ENCODE measurements at regions not wholly inside any gene's neighbourhood (a gene's known extent, or its start where the extent isn't known, plus 50 kb on each side); places are given as distances from the start of the nearest gene placed in this dataset.

DNA sequence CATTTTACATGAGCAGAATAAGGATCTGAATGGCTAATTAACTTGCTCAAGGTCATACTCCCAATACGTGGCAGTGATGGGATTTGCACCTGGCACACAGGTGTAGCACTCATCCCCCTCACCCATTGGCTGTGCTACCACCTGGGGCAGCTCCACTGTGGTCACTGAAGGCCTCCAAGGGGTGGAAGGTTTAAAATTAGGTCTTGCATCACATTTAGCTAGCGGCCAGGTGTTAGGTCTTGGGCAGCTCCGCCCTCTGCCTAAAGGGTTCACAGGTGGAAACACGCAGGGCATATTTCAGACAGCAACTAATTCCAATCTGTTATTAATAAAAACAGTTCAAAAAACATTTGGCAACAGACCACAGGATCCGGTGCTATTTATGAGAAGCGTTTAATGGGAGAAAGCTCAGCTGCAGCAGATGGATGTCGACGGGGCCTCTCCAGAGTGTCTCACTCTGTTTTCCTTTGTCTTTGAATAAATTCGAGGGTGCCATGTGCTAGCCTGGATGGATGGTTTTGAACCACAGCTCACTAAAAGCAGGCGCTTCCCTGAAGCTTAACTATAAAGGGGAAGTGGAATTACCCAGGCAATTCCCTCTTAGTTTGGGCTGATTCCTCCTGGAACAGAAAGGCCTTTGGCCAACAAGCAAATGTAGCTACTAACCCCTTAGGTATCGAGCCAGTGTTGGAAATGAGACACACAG is 1017.6 kb downstream of the TYW1 start:
- no peaks in the 10 kb centered on the region for H3K9me1 ChIP-seq (ENCODE audit: insufficient read depth, low read length)
- H2BK15ac ChIP-seq (ENCODE audit: low read depth, low read length), result no peak overlapping the region
- no peak for DNase-seq
- CTCF ChIA-PET, result no interaction called here
- no TSS peak for BruUV-seq (replicated peaks)
- no peak overlapping the region for H2BK20ac ChIP-seq (ENCODE audit: low read depth, low read length)
- H3K14ac ChIP-seq (replicated peaks; ENCODE audit: low read depth, low read length), result no peak overlapping the region
- H4K91ac ChIP-seq (ENCODE audit: insufficient read depth, low read depth, low read length), result no peak overlapping the region
- no peak overlapping the region for H4K5ac ChIP-seq (ENCODE audit: low read depth, low read length)
- dilution Hi-C loops (cut with HindIII; ENCODE audit: low sequenced_read_pairs, unreplicated experiment), result no loop called here
- no peak overlapping the region for H2AFZ ChIP-seq (replicated peaks; ENCODE audit: low read length, poor library complexity)
- no peak overlapping the region for H3K4me3 ChIP-seq (ENCODE audit: insufficient read depth, low read depth, low read length)
- H3K56ac ChIP-seq (ENCODE audit: extremely low read depth, insufficient read depth, low read length), result no peak overlapping the region
- H3K4me2 ChIP-seq (ENCODE audit: low read depth, low read length), result no peak overlapping the region
- TF ChIP-seq MAFK (IDR thresholded peaks at IDR 0.05; ENCODE audit: low read depth, low read length) (no peak), POLR2A (IDR thresholded peaks at IDR 0.05; ENCODE audit: low read depth, low read length) (no peak), BHLHE40 (IDR thresholded peaks at IDR 0.05; ENCODE audit: low read depth, low read length) (no peak), RCOR1 (IDR thresholded peaks at IDR 0.05; ENCODE audit: insufficient replicate concordance, low read length) (no peak), FOS (IDR thresholded peaks at IDR 0.05; ENCODE audit: low read depth, low read length) (no peak), CEBPB (IDR thresholded peaks at IDR 0.05; ENCODE audit: low read depth, low read length) (no peak), MAZ (IDR thresholded peaks at IDR 0.05; ENCODE audit: borderline replicate concordance, low read depth, low read length) (no peak), NFE2L2 (IDR thresholded peaks at IDR 0.05; ENCODE audit: low read depth, low read length) (no peak), RFX5 (IDR thresholded peaks at IDR 0.05; ENCODE audit: low read depth, low read length) (no peak), CHD1 (IDR thresholded peaks at IDR 0.05; ENCODE audit: low read depth, low read length) (no peak), MXI1 (IDR thresholded peaks at IDR 0.05; ENCODE audit: borderline replicate concordance, low read depth, low read length) (no peak), RAD21 (IDR thresholded peaks at IDR 0.05; ENCODE audit: low read length) (no peak), SMC3 (IDR thresholded peaks at IDR 0.05; ENCODE audit: low read depth, low read length) (no peak)
- TF ChIP-seq, protein P1, sequence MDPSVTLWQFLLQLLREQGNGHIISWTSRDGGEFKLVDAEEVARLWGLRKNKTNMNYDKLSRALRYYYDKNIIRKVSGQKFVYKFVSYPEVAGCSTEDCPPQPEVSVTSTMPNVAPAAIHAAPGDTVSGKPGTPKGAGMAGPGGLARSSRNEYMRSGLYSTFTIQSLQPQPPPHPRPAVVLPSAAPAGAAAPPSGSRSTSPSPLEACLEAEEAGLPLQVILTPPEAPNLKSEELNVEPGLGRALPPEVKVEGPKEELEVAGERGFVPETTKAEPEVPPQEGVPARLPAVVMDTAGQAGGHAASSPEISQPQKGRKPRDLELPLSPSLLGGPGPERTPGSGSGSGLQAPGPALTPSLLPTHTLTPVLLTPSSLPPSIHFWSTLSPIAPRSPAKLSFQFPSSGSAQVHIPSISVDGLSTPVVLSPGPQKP (IDR thresholded peaks at IDR 0.05; ENCODE audit: borderline replicate concordance, low read depth, low read length), result no peak
- TF ChIP-seq, protein P2, sequence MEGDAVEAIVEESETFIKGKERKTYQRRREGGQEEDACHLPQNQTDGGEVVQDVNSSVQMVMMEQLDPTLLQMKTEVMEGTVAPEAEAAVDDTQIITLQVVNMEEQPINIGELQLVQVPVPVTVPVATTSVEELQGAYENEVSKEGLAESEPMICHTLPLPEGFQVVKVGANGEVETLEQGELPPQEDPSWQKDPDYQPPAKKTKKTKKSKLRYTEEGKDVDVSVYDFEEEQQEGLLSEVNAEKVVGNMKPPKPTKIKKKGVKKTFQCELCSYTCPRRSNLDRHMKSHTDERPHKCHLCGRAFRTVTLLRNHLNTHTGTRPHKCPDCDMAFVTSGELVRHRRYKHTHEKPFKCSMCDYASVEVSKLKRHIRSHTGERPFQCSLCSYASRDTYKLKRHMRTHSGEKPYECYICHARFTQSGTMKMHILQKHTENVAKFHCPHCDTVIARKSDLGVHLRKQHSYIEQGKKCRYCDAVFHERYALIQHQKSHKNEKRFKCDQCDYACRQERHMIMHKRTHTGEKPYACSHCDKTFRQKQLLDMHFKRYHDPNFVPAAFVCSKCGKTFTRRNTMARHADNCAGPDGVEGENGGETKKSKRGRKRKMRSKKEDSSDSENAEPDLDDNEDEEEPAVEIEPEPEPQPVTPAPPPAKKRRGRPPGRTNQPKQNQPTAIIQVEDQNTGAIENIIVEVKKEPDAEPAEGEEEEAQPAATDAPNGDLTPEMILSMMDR (conservative IDR thresholded peaks at IDR 0.05; ENCODE audit: low read depth, low read length), result no peak
- TF ChIP-seq, protein P3, sequence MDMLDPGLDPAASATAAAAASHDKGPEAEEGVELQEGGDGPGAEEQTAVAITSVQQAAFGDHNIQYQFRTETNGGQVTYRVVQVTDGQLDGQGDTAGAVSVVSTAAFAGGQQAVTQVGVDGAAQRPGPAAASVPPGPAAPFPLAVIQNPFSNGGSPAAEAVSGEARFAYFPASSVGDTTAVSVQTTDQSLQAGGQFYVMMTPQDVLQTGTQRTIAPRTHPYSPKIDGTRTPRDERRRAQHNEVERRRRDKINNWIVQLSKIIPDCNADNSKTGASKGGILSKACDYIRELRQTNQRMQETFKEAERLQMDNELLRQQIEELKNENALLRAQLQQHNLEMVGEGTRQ (IDR thresholded peaks at IDR 0.05; ENCODE audit: low read depth, low read length), result no peak
- no peaks in the 10 kb centered on the region for H3K27me3 ChIP-seq (ENCODE audit: control insufficient read depth, insufficient read depth, low read length)
- H3K79me1 ChIP-seq (ENCODE audit: low read depth in 1 of 2, low read length in 2 of 2), result no peaks in the 10 kb centered on the region
- H3K18ac ChIP-seq (ENCODE audit: low read depth, low read length), result no peak overlapping the region
- no peak overlapping the region for H3K23ac ChIP-seq (ENCODE audit: low read depth, low read length)
- no CpG with 5 or more reads among the region's 11 CpGs for WGBS, 2 experiments (ENCODE audit: extremely low coverage in 2 of 2, insufficient read length in 1 of 2)
- no peak overlapping the region for H2AK9ac ChIP-seq (replicated peaks; ENCODE audit: low read depth, low read length, poor library complexity)
- H4K8ac ChIP-seq (ENCODE audit: low read depth in 2 of 2, low read length in 2 of 2), result no peak overlapping the region
- H2BK120ac ChIP-seq (ENCODE audit: low read depth, low read length), result no peak overlapping the region
- no peak overlapping the region for H2AK5ac ChIP-seq (ENCODE audit: low read depth, low read length)
- H4K20me1 ChIP-seq (ENCODE audit: insufficient read depth, low read length), result no peaks in the 10 kb centered on the region
- H3K9ac ChIP-seq (ENCODE audit: low read depth, low read length), result no peak overlapping the region
- intact Hi-C loops (cut with micrococcal nuclease), result no loop called here
- in situ Hi-C loops (cut with MboI; ENCODE audit: low sequenced_read_pairs), result no loop called here
- H2BK5ac ChIP-seq (ENCODE audit: low read depth, low read length, poor library complexity, severe bottlenecking), result no peak overlapping the region
- no peak overlapping the region for H3K4ac ChIP-seq (ENCODE audit: low read depth, low read length)
- no peak for ATAC-seq (ENCODE audit: low read depth)
- H3K9me3 ChIP-seq (ENCODE audit: control insufficient read depth, insufficient read depth, low read length), result peaks cover 10% of the 10 kb centered on the region
- no peaks in the 10 kb centered on the region for H3K36me3 ChIP-seq (ENCODE audit: control insufficient read depth, insufficient read depth, low read length)
- POLR2A ChIA-PET (ENCODE audit: unreplicated experiment), result no interaction called here
- no peaks in the 10 kb centered on the region for H3K4me1 ChIP-seq (ENCODE audit: control insufficient read depth, insufficient read depth, low read length)
- H3K27ac ChIP-seq (ENCODE audit: insufficient read depth, low read length), result no peak overlapping the region

All from IMR-90 (cell line).